HCT116 (cell line): ENCODE measurements at regions not wholly inside any gene's neighbourhood (a gene's known extent, or its start where the extent isn't known, plus 50 kb on each side); places are given as distances from the start of the nearest gene placed in this dataset.

Experiments
- ATAC-seq: fragments of 200-7000 bp; cut with Tn5 transposase; 2 replicates; pipeline ENCODE4 v1.9.1; 2020; ENCODE audit warnings: mild to moderate bottlenecking, moderate library complexity
- BruUV-seq: library from RNA; stranded (reverse); fragments of 400-500 nt; replicated peaks from 2 replicates; lab custom pipeline; 2021; lab: Mats Ljungman, UMichigan
- CTCF ChIA-PET: fragments of 300-600 bp; sonication (Branson Sonifier 250); formaldehyde crosslinking; loops from one replicate; lab custom pipeline; 2021; ENCODE audit warnings: antibody characterized with exemption; lab: Charles Lee
- POLR2A ChIA-PET: fragments of 300-600, 350-600 bp; sonication (Branson Sonifier 250); formaldehyde crosslinking; loops from one replicate; lab custom pipeline; 2021; ENCODE audit warnings: antibody characterized with exemption; lab: Charles Lee
- RAD21 ChIA-PET, 2 experiments: fragments of 300-600 bp; sonication (Branson Sonifier 250); formaldehyde crosslinking; loops; one replicate each; lab custom pipeline; 2023; ENCODE audit warnings: low total read pairs in 2 of 2; ENCODE audit not compliant: uncharacterized antibody in 2 of 2, unreplicated experiment in 2 of 2, low non-redundant PET in 1 of 2; lab: Charles Lee
- DNase-seq: peaks from one replicate; pipeline ENCODE4 v3.0.0-alpha.2; 2010; ENCODE audit warnings: low read depth, low spot score
- H2AFZ ChIP-seq: fragments of 200-600 bp; shearing (Covaris generic), sonication (generic); 2 replicates; pipeline ENCODE4 v1.6.1; 2017; ENCODE audit warnings: low read depth, mixed run types, mixed read lengths, antibody characterized with exemption, low read length; ENCODE audit not compliant: poor library complexity, severe bottlenecking
- H3K27ac ChIP-seq: 2 replicates; pipeline ENCODE4 v1.5.1; 2012; ENCODE audit warnings: low read depth, low read length
- H3K27me3 ChIP-seq: fragments of 200-600 bp; sonication (generic); 2 replicates; pipeline ENCODE4 v1.6.1; 2016; ENCODE audit warnings: mixed run types, low read length, mixed read lengths; ENCODE audit not compliant: insufficient read depth
- H3K36me3 ChIP-seq, 2 experiments: fragments of 200-500 bp in 1 of 2; fragments of 200-600 bp in 1 of 2; sonication (Bioruptor generic) in 1 of 2; sonication (generic) in 1 of 2; 2 replicates each; pipeline versions ENCODE4 v1.5.1 to v1.6.1; 2014 to 2016; ENCODE audit warnings: low read length in 2 of 2, inconsistent platforms in 1 of 2, mixed read lengths in 1 of 2, mixed run types in 1 of 2; ENCODE audit not compliant: insufficient read depth in 2 of 2, control insufficient read depth in 1 of 2
- H3K4me1 ChIP-seq, 2 experiments: fragments of 200-600 bp in 1 of 2; sonication (generic) in 1 of 2; 2 replicates each; pipeline versions ENCODE4 v1.5.1 to v1.6.1; 2012 to 2017; ENCODE audit warnings: low read length in 2 of 2, inconsistent platforms in 1 of 2, mild to moderate bottlenecking in 1 of 2, mixed read lengths in 1 of 2, mixed run types in 1 of 2, moderate library complexity in 1 of 2; ENCODE audit not compliant: insufficient read depth in 2 of 2, control insufficient read depth in 1 of 2
- H3K4me2 ChIP-seq: fragments of 200-600 bp; sonication (generic); 2 replicates; pipeline ENCODE4 v1.6.1; 2017; ENCODE audit warnings: mixed run types, low read length, mixed read lengths
- H3K4me3 ChIP-seq, 2 experiments: fragments of 200-600 bp in 1 of 2; sonication (generic) in 1 of 2; replicated peaks in 1 of 2; 2 replicates each; pipeline ENCODE4 v1.5.1; 2011 to 2016; ENCODE audit warnings: low read length in 2 of 2, control low read depth in 1 of 2, low read depth in 1 of 2, mild to moderate bottlenecking in 1 of 2, mixed read lengths in 1 of 2, mixed run types in 1 of 2
- H3K79me2 ChIP-seq: fragments of 200-600 bp; sonication (generic); 2 replicates; pipeline ENCODE4 v1.6.1; 2017; ENCODE audit warnings: mild to moderate bottlenecking, mixed run types, low read length, moderate library complexity, mixed read lengths; ENCODE audit not compliant: insufficient read depth
- H3K9ac ChIP-seq: fragments of 200-600 bp; sonication (generic); 2 replicates; pipeline ENCODE4 v1.6.1; 2016; ENCODE audit warnings: low read length, mixed read lengths
- H3K9me2 ChIP-seq: fragments of 200-600 bp; sonication (generic), shearing (Covaris generic); 2 replicates; pipeline ENCODE4 v1.6.1; 2017; ENCODE audit warnings: mixed run types, mild to moderate bottlenecking, moderate library complexity; ENCODE audit not compliant: insufficient read depth
- H3K9me3 ChIP-seq, 2 experiments: fragments of 200-500 bp in 1 of 2; fragments of 200-600 bp in 1 of 2; sonication (Bioruptor generic) in 1 of 2; sonication (generic) in 1 of 2; 2 replicates each; pipeline ENCODE4 v1.6.1; 2014 to 2017; ENCODE audit warnings: low read length in 2 of 2, mixed read lengths in 2 of 2, inconsistent platforms in 1 of 2, low read depth in 1 of 2, mild to moderate bottlenecking in 1 of 2, mixed run types in 1 of 2, moderate library complexity in 1 of 2; ENCODE audit not compliant: control insufficient read depth in 1 of 2, insufficient read depth in 1 of 2
- H4K20me1 ChIP-seq: fragments of 200-600 bp; sonication (generic), shearing (Covaris generic); 2 replicates; pipeline ENCODE4 v1.6.1; 2017; ENCODE audit warnings: mixed run types, mild to moderate bottlenecking, moderate library complexity; ENCODE audit not compliant: insufficient read depth
- CBX3 ChIP-seq: IDR thresholded peaks from 2 replicates; pipeline ENCODE4 v1.6.1; 2012; ENCODE audit warnings: low read depth
- CEBPB ChIP-seq: IDR thresholded peaks from 2 replicates; pipeline ENCODE4 v1.6.1; 2012; ENCODE audit warnings: low read depth
- CTCF ChIP-seq, 3 experiments: fragments of 200-600 bp in 1 of 3; sonication (generic) in 1 of 3; IDR thresholded peaks in 2 of 3; conservative IDR thresholded peaks in 1 of 3; 2 replicates each; pipeline ENCODE4 v1.5.1; 2012 to 2017; ENCODE audit warnings: low read depth in 2 of 3, low read length in 2 of 3, antibody characterized with exemption in 1 of 3, borderline replicate concordance in 1 of 3, control low read depth in 1 of 3, mild to moderate bottlenecking in 1 of 3, mixed read lengths in 1 of 3, mixed run types in 1 of 3, moderate library complexity in 1 of 3; ENCODE audit not compliant: insufficient read depth in 1 of 3
- EGR1 ChIP-seq: IDR thresholded peaks from 2 replicates; pipeline ENCODE4 v1.6.1; 2012; ENCODE audit warnings: low read depth
- ELF1 ChIP-seq: IDR thresholded peaks from 2 replicates; pipeline ENCODE4 v1.6.1; 2012; ENCODE audit warnings: low read depth, borderline replicate concordance
- EZH2 ChIP-seq: fragments of 200-600 bp; sonication (generic); IDR thresholded peaks from 2 replicates; pipeline ENCODE4 v1.6.1; 2017; ENCODE audit warnings: antibody characterized with exemption, mixed run types
- EZH2phosphoT487 ChIP-seq: fragments of 200-600 bp; IDR thresholded peaks from 2 replicates; pipeline ENCODE4 v1.6.1; 2018; ENCODE audit warnings: antibody characterized with exemption, borderline replicate concordance
- FOSL1 ChIP-seq: IDR thresholded peaks from 2 replicates; pipeline ENCODE4 v1.6.1; 2012; ENCODE audit warnings: low read depth
- MAX ChIP-seq: IDR thresholded peaks from 2 replicates; pipeline ENCODE4 v1.6.1; 2012
- POLR2A ChIP-seq: IDR thresholded peaks from 2 replicates; pipeline ENCODE4 v1.7.0; 2011; ENCODE audit warnings: borderline replicate concordance; ENCODE audit not compliant: insufficient read depth, insufficient read length; ENCODE audit errors: extremely low read depth
- POLR2AphosphoS5 ChIP-seq: IDR thresholded peaks from 2 replicates; pipeline ENCODE4 v1.6.1; 2011; ENCODE audit warnings: mild to moderate bottlenecking, low read depth, low read length, moderate library complexity
- RAD21 ChIP-seq: IDR thresholded peaks from 2 replicates; pipeline ENCODE4 v1.6.1; 2012; ENCODE audit warnings: low read depth, mild to moderate bottlenecking
- SIN3A ChIP-seq: IDR thresholded peaks from 2 replicates; pipeline ENCODE4 v1.6.1; 2012; ENCODE audit warnings: low read depth
- SP1 ChIP-seq: IDR thresholded peaks from 2 replicates; pipeline ENCODE4 v1.6.1; 2012; ENCODE audit warnings: low read depth
- YY1 ChIP-seq: IDR thresholded peaks from 2 replicates; pipeline ENCODE4 v1.6.1; 2011; ENCODE audit warnings: low read length, low read depth, moderate library complexity, mild to moderate bottlenecking; ENCODE audit not compliant: insufficient replicate concordance; ENCODE audit errors: extremely low read depth
- ZBTB33 ChIP-seq: IDR thresholded peaks from 2 replicates; pipeline ENCODE4 v1.6.1; 2011; ENCODE audit warnings: mild to moderate bottlenecking, low read length, moderate library complexity; ENCODE audit not compliant: insufficient replicate concordance; ENCODE audit errors: extremely low read depth
- ZFX ChIP-seq: fragments of 450-650 bp; IDR thresholded peaks from 2 replicates; pipeline ENCODE4 v1.6.1; 2017
- ZNF274 ChIP-seq: fragments of 200-500 bp; sonication (Bioruptor generic); IDR thresholded peaks from 2 replicates; pipeline ENCODE4 v1.6.1; 2014; ENCODE audit warnings: mild to moderate bottlenecking, low read depth, low read length, inconsistent platforms
- intact Hi-C: fragments of 100-400 bp; cut with micrococcal nuclease; formaldehyde crosslinking; loops from 2 replicates; pipeline ENCODE4 v1.10.0; 2022
- TF ChIP-seq, protein P1 (sequence below): IDR thresholded peaks from 2 replicates; pipeline ENCODE4 v1.6.1; 2012; ENCODE audit warnings: low read depth
- TF ChIP-seq, protein P2 (sequence below): IDR thresholded peaks from 2 replicates; pipeline ENCODE4 v1.6.1; 2012

DNA sequence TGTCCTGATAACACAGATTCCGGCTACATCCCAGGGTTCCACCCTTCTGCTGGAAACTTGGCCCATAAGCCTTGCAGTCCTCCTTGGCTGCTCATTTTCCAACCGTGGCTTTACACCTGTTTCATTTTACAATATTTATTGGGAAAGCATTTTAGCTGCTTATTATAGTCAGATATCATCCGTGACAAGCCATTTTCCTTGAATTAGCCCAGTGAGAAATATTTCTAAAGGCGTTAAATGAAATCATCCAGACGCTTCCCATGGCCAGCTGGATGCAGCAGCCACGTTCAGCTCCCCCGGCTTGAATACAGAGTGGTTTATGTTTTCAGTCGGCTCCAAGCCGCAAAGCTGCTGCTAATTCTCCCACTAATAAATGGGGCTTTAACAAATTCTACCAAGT, 245.0 kb upstream of the PELI2 start:
- Histone ChIP-seq H3K9me2 (no peaks in the 10 kb centered on the region), H3K36me3 (no peaks in the 10 kb centered on the region), H3K27ac (no peak overlapping the region), H3K4me1 (no peaks in the 10 kb centered on the region), H3K9me3 (no peaks in the 10 kb centered on the region), H3K27me3 (peaks cover 10% of the 10 kb centered on the region; the same call in 1 of the 2 replicates), H3K4me2 (no peak overlapping the region), H3K79me2 (no peaks in the 10 kb centered on the region), H2AFZ (no peak overlapping the region), H4K20me1 (no peaks in the 10 kb centered on the region), H3K4me3 (no peak overlapping the region), H3K9ac (no peak overlapping the region)
- intact Hi-C loops: no loop called here
- DNase-seq (no peak), ATAC-seq (no peak)
- RAD21 ChIA-PET: no interaction called here
- BruUV-seq: no TSS peak
- POLR2A ChIA-PET: no interaction called here
- TF ChIP-seq ZFX (no peak), POLR2A (no peak), CEBPB (no peak), POLR2AphosphoS5 (no peak), ZBTB33 (no peak), SP1 (no peak), CBX3 (no peak), FOSL1 (no peak), ZNF274 (no peak), YY1 (no peak), EGR1 (no peak), RAD21 (no peak), EZH2 (no peak), SIN3A (no peak), EZH2phosphoT487 (no peak), CTCF (IDR thresholded peaks at IDR 0.05 in 2 of 3, conservative IDR thresholded peaks at IDR 0.05 in 1 of 3; ENCODE audit: borderline replicate concordance in 1 of 3, insufficient read depth in 1 of 3, low read depth in 2 of 3, low read length in 2 of 3) (no peak), ELF1 (no peak), MAX (no peak)
- TF ChIP-seq, protein P1, sequence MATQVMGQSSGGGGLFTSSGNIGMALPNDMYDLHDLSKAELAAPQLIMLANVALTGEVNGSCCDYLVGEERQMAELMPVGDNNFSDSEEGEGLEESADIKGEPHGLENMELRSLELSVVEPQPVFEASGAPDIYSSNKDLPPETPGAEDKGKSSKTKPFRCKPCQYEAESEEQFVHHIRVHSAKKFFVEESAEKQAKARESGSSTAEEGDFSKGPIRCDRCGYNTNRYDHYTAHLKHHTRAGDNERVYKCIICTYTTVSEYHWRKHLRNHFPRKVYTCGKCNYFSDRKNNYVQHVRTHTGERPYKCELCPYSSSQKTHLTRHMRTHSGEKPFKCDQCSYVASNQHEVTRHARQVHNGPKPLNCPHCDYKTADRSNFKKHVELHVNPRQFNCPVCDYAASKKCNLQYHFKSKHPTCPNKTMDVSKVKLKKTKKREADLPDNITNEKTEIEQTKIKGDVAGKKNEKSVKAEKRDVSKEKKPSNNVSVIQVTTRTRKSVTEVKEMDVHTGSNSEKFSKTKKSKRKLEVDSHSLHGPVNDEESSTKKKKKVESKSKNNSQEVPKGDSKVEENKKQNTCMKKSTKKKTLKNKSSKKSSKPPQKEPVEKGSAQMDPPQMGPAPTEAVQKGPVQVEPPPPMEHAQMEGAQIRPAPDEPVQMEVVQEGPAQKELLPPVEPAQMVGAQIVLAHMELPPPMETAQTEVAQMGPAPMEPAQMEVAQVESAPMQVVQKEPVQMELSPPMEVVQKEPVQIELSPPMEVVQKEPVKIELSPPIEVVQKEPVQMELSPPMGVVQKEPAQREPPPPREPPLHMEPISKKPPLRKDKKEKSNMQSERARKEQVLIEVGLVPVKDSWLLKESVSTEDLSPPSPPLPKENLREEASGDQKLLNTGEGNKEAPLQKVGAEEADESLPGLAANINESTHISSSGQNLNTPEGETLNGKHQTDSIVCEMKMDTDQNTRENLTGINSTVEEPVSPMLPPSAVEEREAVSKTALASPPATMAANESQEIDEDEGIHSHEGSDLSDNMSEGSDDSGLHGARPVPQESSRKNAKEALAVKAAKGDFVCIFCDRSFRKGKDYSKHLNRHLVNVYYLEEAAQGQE: no peak
- TF ChIP-seq, protein P2, sequence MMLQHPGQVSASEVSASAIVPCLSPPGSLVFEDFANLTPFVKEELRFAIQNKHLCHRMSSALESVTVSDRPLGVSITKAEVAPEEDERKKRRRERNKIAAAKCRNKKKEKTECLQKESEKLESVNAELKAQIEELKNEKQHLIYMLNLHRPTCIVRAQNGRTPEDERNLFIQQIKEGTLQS: no peak
- CTCF ChIA-PET: no interaction called here
